Left lung (tissue), 4 donors: ENCODE measurements at regions not wholly inside any gene's neighbourhood (a gene's known extent, or its start where the extent isn't known, plus 50 kb on each side); places are given as distances from the start of the nearest gene placed in this dataset.

Experiments used
- ATAC-seq: fragments of 200-7000 bp; cut with Tn5 transposase; one replicate; pipeline ENCODE4 v1.9.1; 2020; ENCODE audit warnings: moderate library complexity
- DNase-seq, 4 donors: peaks; one replicate each; pipeline ENCODE4 v3.0.0-alpha.2; 2013 to 2020
- H3K27ac ChIP-seq, 2 donors: fragments of 200-600 bp; sonication (generic) in 1 of 2; one replicate each; pipeline versions ENCODE4 v1.5.0 to v1.8.0; 2020 to 2021
- H3K27me3 ChIP-seq, 2 donors: fragments of 200-600 bp; sonication (generic) in 1 of 2; one replicate each; pipeline versions ENCODE4 v1.5.0 to v1.8.0; 2020 to 2021
- H3K36me3 ChIP-seq, 2 donors: fragments of 200-600 bp; sonication (generic) in 1 of 2; one replicate each; pipeline versions ENCODE4 v1.5.0 to v1.8.0; 2020 to 2021
- H3K4me1 ChIP-seq, 2 donors: fragments of 200-600 bp; one replicate each; pipeline ENCODE4 v1.8.0; 2021
- H3K4me3 ChIP-seq, 2 donors: fragments of 200-600 bp; sonication (generic) in 1 of 2; one replicate each; pipeline versions ENCODE4 v1.5.0 to v1.8.0; 2020 to 2021; ENCODE audit warnings: mild to moderate bottlenecking in 1 of 2
- H3K9me3 ChIP-seq, 2 donors: fragments of 200-600 bp; sonication (generic) in 1 of 2; one replicate each; pipeline versions ENCODE4 v1.5.0 to v1.8.0; 2020 to 2021
- CTCF ChIP-seq, 2 donors: fragments of 200-600 bp; sonication (generic) in 1 of 2; IDR thresholded peaks; one replicate each; pipeline versions ENCODE4 v1.5.0 to v1.8.0; 2021; ENCODE audit warnings: antibody characterized with exemption in 2 of 2
- intact Hi-C, 2 donors: fragments of 100-400 bp; cut with DNase I; formaldehyde crosslinking; loops; one replicate each; pipeline versions ENCODE4 v1.11.2 to v1.14.2; 2022
- donor health status: DM: no; HTN: yes; CAD: no.
- donor health status: DM: no; HTN: no; CAD: no.

- no peaks in the 10 kb centered on the region for H3K4me1 ChIP-seq
- no peak for ATAC-seq
- H3K27me3 ChIP-seq, result no peaks in the 10 kb centered on the region
- no peak for DNase-seq
- no peak overlapping the region for H3K27ac ChIP-seq
- TF ChIP-seq CTCF (IDR thresholded peaks at IDR 0.05), result no peak
- no peaks in the 10 kb centered on the region for H3K36me3 ChIP-seq
- intact Hi-C loops, result no loop called here
- no peaks in the 10 kb centered on the region for H3K9me3 ChIP-seq
- H3K4me3 ChIP-seq, result no peak overlapping the region
These were observed 232.5 kb downstream of the SH2D4B start for GRCh38 chr10:80770239-80770638.

- Histone ChIP-seq H3K36me3 (no peaks in the 10 kb centered on the region), H3K4me3 (no peak overlapping the region), H3K27me3 (no peaks in the 10 kb centered on the region), H3K27ac (no peak overlapping the region), H3K9me3 (no peaks in the 10 kb centered on the region), H3K4me1 (no peaks in the 10 kb centered on the region)
- intact Hi-C loops, result no loop called here
- no peak for TF ChIP-seq CTCF (IDR thresholded peaks at IDR 0.05)
- ATAC-seq (no peak), DNase-seq (no peak)
These were observed 233.6 kb downstream of the SH2D4B start for GRCh38 chr10:80771285-80771684.

DNA sequence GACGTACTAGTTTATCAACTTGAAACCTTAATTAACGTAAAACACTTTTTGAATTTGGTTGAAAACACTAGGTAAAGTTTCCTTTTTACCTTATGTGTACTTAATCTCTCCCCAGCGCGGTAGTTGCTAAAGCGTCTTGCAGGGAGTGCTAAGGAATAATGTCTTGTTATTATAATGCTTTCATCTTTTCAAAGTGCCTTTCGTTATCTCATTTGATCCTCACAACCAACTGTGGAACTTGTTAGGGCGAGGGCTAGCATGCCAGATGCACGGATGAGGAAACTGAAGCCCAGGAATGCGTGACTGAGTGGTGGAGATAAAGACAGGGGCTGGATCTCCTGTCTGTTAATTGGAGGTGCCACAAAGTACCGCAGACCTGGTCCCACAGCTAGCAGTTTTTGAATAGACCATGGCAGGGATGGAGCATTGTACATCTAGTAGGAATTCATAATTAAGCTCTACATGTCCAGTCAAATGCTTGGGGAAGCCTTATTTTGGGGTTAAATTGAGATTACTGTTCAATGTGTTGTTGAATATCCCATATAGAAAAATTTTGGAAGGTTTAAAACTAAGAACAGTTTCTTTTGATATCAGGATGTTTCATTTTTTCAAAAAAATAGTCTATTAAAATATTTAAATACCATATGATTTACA lies 234.3 kb downstream of the SH2D4B start:
- DNase-seq (no peak), ATAC-seq (no peak)
- no peak overlapping the region for H3K27ac ChIP-seq
- intact Hi-C loops, result no loop called here
- no peaks in the 10 kb centered on the region for H3K4me1 ChIP-seq
- H3K36me3 ChIP-seq, result no peaks in the 10 kb centered on the region
- no peak for TF ChIP-seq CTCF (IDR thresholded peaks at IDR 0.05)
- no peaks in the 10 kb centered on the region for H3K9me3 ChIP-seq
- H3K4me3 ChIP-seq, result no peak overlapping the region
- no peaks in the 10 kb centered on the region for H3K27me3 ChIP-seq

DNA sequence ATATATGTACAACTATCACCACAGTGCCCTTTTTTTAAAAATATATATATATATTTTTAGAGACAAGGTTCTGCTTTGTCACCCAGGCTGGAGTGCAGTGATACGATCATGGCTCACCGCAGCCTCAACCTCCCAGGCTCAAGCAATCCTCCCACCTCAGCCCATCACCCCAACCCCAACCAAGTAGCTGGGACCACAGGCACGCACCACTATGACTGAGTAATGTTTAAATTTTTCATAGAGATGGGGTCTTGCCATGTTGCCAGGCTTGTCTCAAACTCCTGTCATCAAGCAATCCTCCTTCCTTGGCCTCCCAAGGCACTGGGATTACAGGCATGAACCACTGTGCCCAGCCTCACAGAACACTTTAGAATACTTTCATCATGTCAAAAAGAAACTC lies 234.9 kb downstream of the SH2D4B start:
- no peak overlapping the region for H3K27ac ChIP-seq
- no peaks in the 10 kb centered on the region for H3K4me1 ChIP-seq
- H3K36me3 ChIP-seq, result no peaks in the 10 kb centered on the region
- DNase-seq (no peak), ATAC-seq (no peak)
- H3K9me3 ChIP-seq, result no peaks in the 10 kb centered on the region
- H3K27me3 ChIP-seq, result no peaks in the 10 kb centered on the region
- no peak overlapping the region for H3K4me3 ChIP-seq
- no peak for TF ChIP-seq CTCF (IDR thresholded peaks at IDR 0.05)
- intact Hi-C loops, result no loop called here

GRCh38 chr10:80784695-80785094 lies 247.0 kb downstream of the SH2D4B start:
- DNase-seq (no peak), ATAC-seq (no peak)
- intact Hi-C loops, result no loop called here
- Histone ChIP-seq H3K4me3 (no peak overlapping the region), H3K9me3 (no peaks in the 10 kb centered on the region), H3K4me1 (no peaks in the 10 kb centered on the region), H3K27me3 (no peaks in the 10 kb centered on the region), H3K27ac (no peak overlapping the region), H3K36me3 (no peaks in the 10 kb centered on the region)
- TF ChIP-seq CTCF (IDR thresholded peaks at IDR 0.05), result no peak
